HCT116 (cell line): ENCODE measurements at regions not wholly inside any gene's neighbourhood (a gene's known extent, or its start where the extent isn't known, plus 50 kb on each side); places are given as distances from the start of the nearest gene placed in this dataset.

Experiments
- ATAC-seq: fragments of 200-7000 bp; cut with Tn5 transposase; 2 replicates; pipeline ENCODE4 v1.9.1; 2020; ENCODE audit warnings: mild to moderate bottlenecking, moderate library complexity
- BruUV-seq: library from RNA; stranded (reverse); fragments of 400-500 nt; replicated peaks from 2 replicates; lab custom pipeline; 2021; lab: Mats Ljungman, UMichigan
- CTCF ChIA-PET: fragments of 300-600 bp; sonication (Branson Sonifier 250); formaldehyde crosslinking; loops from one replicate; lab custom pipeline; 2021; ENCODE audit warnings: antibody characterized with exemption; lab: Charles Lee
- POLR2A ChIA-PET: fragments of 300-600, 350-600 bp; sonication (Branson Sonifier 250); formaldehyde crosslinking; loops from one replicate; lab custom pipeline; 2021; ENCODE audit warnings: antibody characterized with exemption; lab: Charles Lee
- RAD21 ChIA-PET, 2 experiments: fragments of 300-600 bp; sonication (Branson Sonifier 250); formaldehyde crosslinking; loops; one replicate each; lab custom pipeline; 2023; ENCODE audit warnings: low total read pairs in 2 of 2; ENCODE audit not compliant: uncharacterized antibody in 2 of 2, unreplicated experiment in 2 of 2, low non-redundant PET in 1 of 2; lab: Charles Lee
- DNase-seq: peaks from one replicate; pipeline ENCODE4 v3.0.0-alpha.2; 2010; ENCODE audit warnings: low read depth, low spot score
- H2AFZ ChIP-seq: fragments of 200-600 bp; shearing (Covaris generic), sonication (generic); 2 replicates; pipeline ENCODE4 v1.6.1; 2017; ENCODE audit warnings: low read depth, mixed run types, mixed read lengths, antibody characterized with exemption, low read length; ENCODE audit not compliant: poor library complexity, severe bottlenecking
- H3K27ac ChIP-seq: 2 replicates; pipeline ENCODE4 v1.5.1; 2012; ENCODE audit warnings: low read depth, low read length
- H3K27me3 ChIP-seq: fragments of 200-600 bp; sonication (generic); 2 replicates; pipeline ENCODE4 v1.6.1; 2016; ENCODE audit warnings: mixed run types, low read length, mixed read lengths; ENCODE audit not compliant: insufficient read depth
- H3K36me3 ChIP-seq, 2 experiments: fragments of 200-500 bp in 1 of 2; fragments of 200-600 bp in 1 of 2; sonication (Bioruptor generic) in 1 of 2; sonication (generic) in 1 of 2; 2 replicates each; pipeline versions ENCODE4 v1.5.1 to v1.6.1; 2014 to 2016; ENCODE audit warnings: low read length in 2 of 2, inconsistent platforms in 1 of 2, mixed read lengths in 1 of 2, mixed run types in 1 of 2; ENCODE audit not compliant: insufficient read depth in 2 of 2, control insufficient read depth in 1 of 2
- H3K4me1 ChIP-seq, 2 experiments: fragments of 200-600 bp in 1 of 2; sonication (generic) in 1 of 2; 2 replicates each; pipeline versions ENCODE4 v1.5.1 to v1.6.1; 2012 to 2017; ENCODE audit warnings: low read length in 2 of 2, inconsistent platforms in 1 of 2, mild to moderate bottlenecking in 1 of 2, mixed read lengths in 1 of 2, mixed run types in 1 of 2, moderate library complexity in 1 of 2; ENCODE audit not compliant: insufficient read depth in 2 of 2, control insufficient read depth in 1 of 2
- H3K4me2 ChIP-seq: fragments of 200-600 bp; sonication (generic); 2 replicates; pipeline ENCODE4 v1.6.1; 2017; ENCODE audit warnings: mixed run types, low read length, mixed read lengths
- H3K4me3 ChIP-seq, 2 experiments: fragments of 200-600 bp in 1 of 2; sonication (generic) in 1 of 2; replicated peaks in 1 of 2; 2 replicates each; pipeline ENCODE4 v1.5.1; 2011 to 2016; ENCODE audit warnings: low read length in 2 of 2, control low read depth in 1 of 2, low read depth in 1 of 2, mild to moderate bottlenecking in 1 of 2, mixed read lengths in 1 of 2, mixed run types in 1 of 2
- H3K79me2 ChIP-seq: fragments of 200-600 bp; sonication (generic); 2 replicates; pipeline ENCODE4 v1.6.1; 2017; ENCODE audit warnings: mild to moderate bottlenecking, mixed run types, low read length, moderate library complexity, mixed read lengths; ENCODE audit not compliant: insufficient read depth
- H3K9ac ChIP-seq: fragments of 200-600 bp; sonication (generic); 2 replicates; pipeline ENCODE4 v1.6.1; 2016; ENCODE audit warnings: low read length, mixed read lengths
- H3K9me2 ChIP-seq: fragments of 200-600 bp; sonication (generic), shearing (Covaris generic); 2 replicates; pipeline ENCODE4 v1.6.1; 2017; ENCODE audit warnings: mixed run types, mild to moderate bottlenecking, moderate library complexity; ENCODE audit not compliant: insufficient read depth
- H3K9me3 ChIP-seq, 2 experiments: fragments of 200-500 bp in 1 of 2; fragments of 200-600 bp in 1 of 2; sonication (Bioruptor generic) in 1 of 2; sonication (generic) in 1 of 2; 2 replicates each; pipeline ENCODE4 v1.6.1; 2014 to 2017; ENCODE audit warnings: low read length in 2 of 2, mixed read lengths in 2 of 2, inconsistent platforms in 1 of 2, low read depth in 1 of 2, mild to moderate bottlenecking in 1 of 2, mixed run types in 1 of 2, moderate library complexity in 1 of 2; ENCODE audit not compliant: control insufficient read depth in 1 of 2, insufficient read depth in 1 of 2
- H4K20me1 ChIP-seq: fragments of 200-600 bp; sonication (generic), shearing (Covaris generic); 2 replicates; pipeline ENCODE4 v1.6.1; 2017; ENCODE audit warnings: mixed run types, mild to moderate bottlenecking, moderate library complexity; ENCODE audit not compliant: insufficient read depth
- ATF3 ChIP-seq: IDR thresholded peaks from 2 replicates; pipeline ENCODE4 v1.6.1; 2012
- CBX3 ChIP-seq: IDR thresholded peaks from 2 replicates; pipeline ENCODE4 v1.6.1; 2012; ENCODE audit warnings: low read depth
- EGR1 ChIP-seq: IDR thresholded peaks from 2 replicates; pipeline ENCODE4 v1.6.1; 2012; ENCODE audit warnings: low read depth
- EZH2 ChIP-seq: fragments of 200-600 bp; sonication (generic); IDR thresholded peaks from 2 replicates; pipeline ENCODE4 v1.6.1; 2017; ENCODE audit warnings: antibody characterized with exemption, mixed run types
- POLR2AphosphoS5 ChIP-seq: IDR thresholded peaks from 2 replicates; pipeline ENCODE4 v1.6.1; 2011; ENCODE audit warnings: mild to moderate bottlenecking, low read depth, low read length, moderate library complexity
- RAD21 ChIP-seq: IDR thresholded peaks from 2 replicates; pipeline ENCODE4 v1.6.1; 2012; ENCODE audit warnings: low read depth, mild to moderate bottlenecking
- REST ChIP-seq: IDR thresholded peaks from 2 replicates; pipeline ENCODE4 v1.6.1; 2012; ENCODE audit warnings: low read depth
- SP1 ChIP-seq: IDR thresholded peaks from 2 replicates; pipeline ENCODE4 v1.6.1; 2012; ENCODE audit warnings: low read depth
- YY1 ChIP-seq: IDR thresholded peaks from 2 replicates; pipeline ENCODE4 v1.6.1; 2011; ENCODE audit warnings: low read length, low read depth, moderate library complexity, mild to moderate bottlenecking; ENCODE audit not compliant: insufficient replicate concordance; ENCODE audit errors: extremely low read depth
- ZBTB33 ChIP-seq: IDR thresholded peaks from 2 replicates; pipeline ENCODE4 v1.6.1; 2011; ENCODE audit warnings: mild to moderate bottlenecking, low read length, moderate library complexity; ENCODE audit not compliant: insufficient replicate concordance; ENCODE audit errors: extremely low read depth
- intact Hi-C: fragments of 100-400 bp; cut with micrococcal nuclease; formaldehyde crosslinking; loops from 2 replicates; pipeline ENCODE4 v1.10.0; 2022

- no TSS peak for BruUV-seq
- H2AFZ ChIP-seq = no peak overlapping the region
- POLR2A ChIA-PET = no interaction called here
- RAD21 ChIA-PET = no interaction called here
- H3K9me3 ChIP-seq = no peaks in the 10 kb centered on the region; a peak in 1 of 4 replicates
- no peak overlapping the region for H3K4me2 ChIP-seq
- H3K27me3 ChIP-seq = no peaks in the 10 kb centered on the region
- no peak overlapping the region for H3K9ac ChIP-seq
- no peak overlapping the region for H3K27ac ChIP-seq
- H3K4me3 ChIP-seq = no peak overlapping the region
- H3K36me3 ChIP-seq = no peaks in the 10 kb centered on the region
- CTCF ChIA-PET = no interaction called here
- no peaks in the 10 kb centered on the region; the same call in 1 of the 2 replicates for H4K20me1 ChIP-seq
- H3K4me1 ChIP-seq = no peaks in the 10 kb centered on the region
- intact Hi-C loops = no loop called here
- ATAC-seq (no peak), DNase-seq (no peak)
- no peaks in the 10 kb centered on the region for H3K9me2 ChIP-seq
- no peaks in the 10 kb centered on the region for H3K79me2 ChIP-seq
- no peak for TF ChIP-seq SP1
- TF ChIP-seq CBX3 = no peak
- TF ChIP-seq REST = no peak
- TF ChIP-seq ATF3 = no peak
- TF ChIP-seq EGR1 = no peak
- no peak for TF ChIP-seq EZH2
- no peak for TF ChIP-seq ZBTB33
- TF ChIP-seq POLR2AphosphoS5 = no peak
- no peak for TF ChIP-seq YY1
- no peak for TF ChIP-seq RAD21
Observed at GRCh38 chr18:34339155-34339554, 114.4 kb upstream of the NOL4 start.
